CD14-positive monocyte (primary cell): ENCODE measurements at regions not wholly inside any gene's neighbourhood (a gene's known extent, or its start where the extent isn't known, plus 50 kb on each side); places are given as distances from the start of the nearest gene placed in this dataset.

Source experiments
- DNase-seq, 3 donors: peaks; one replicate each; pipeline ENCODE4 v3.0.0-alpha.2; 2011 to 2022
- H2AFZ ChIP-seq: 2 replicates; pipeline ENCODE4 v1.6.0; 2012; ENCODE audit warnings: mild to moderate bottlenecking, low read depth, low read length, inconsistent platforms; ENCODE audit not compliant: insufficient read depth, poor library complexity, severe bottlenecking
- H3K27ac ChIP-seq, 2 donors: 1 replicate in 1 of 2; 2 replicates in 1 of 2; pipeline ENCODE4 v1.5.1; 2012 to 2013; ENCODE audit warnings: low read length in 2 of 2, control low read depth in 1 of 2, inconsistent platforms in 1 of 2, low read depth in 1 of 2, mild to moderate bottlenecking in 1 of 2
- H3K27me3 ChIP-seq, 2 donors: one replicate each; pipeline versions ENCODE4 v1.6.0 to v1.6.1; 2011 to 2013; ENCODE audit warnings: low read length in 2 of 2; ENCODE audit not compliant: control insufficient read depth in 2 of 2, insufficient read depth in 2 of 2
- H3K36me3 ChIP-seq, 2 donors: replicated peaks in 1 of 2; 1 replicate in 1 of 2; 2 replicates in 1 of 2; pipeline versions ENCODE4 v1.5.1 to v1.6.1; 2012 to 2013; ENCODE audit warnings: low read length in 2 of 2, control low read depth in 1 of 2, inconsistent platforms in 1 of 2, mild to moderate bottlenecking in 1 of 2; ENCODE audit not compliant: insufficient read depth in 2 of 2, control insufficient read depth in 1 of 2
- H3K4me1 ChIP-seq, 2 donors: 1 replicate in 1 of 2; 2 replicates in 1 of 2; pipeline versions ENCODE4 v1.5.1 to v1.6.1; 2012 to 2013; ENCODE audit warnings: low read length in 2 of 2, control low read depth in 1 of 2, inconsistent platforms in 1 of 2, mild to moderate bottlenecking in 1 of 2, moderate library complexity in 1 of 2; ENCODE audit not compliant: insufficient read depth in 2 of 2, control insufficient read depth in 1 of 2
- H3K4me2 ChIP-seq: replicated peaks from 2 replicates; pipeline ENCODE3; 2012; ENCODE audit warnings: low read length, moderate library complexity, mild to moderate bottlenecking; ENCODE audit not compliant: poor library complexity, severe bottlenecking; ENCODE audit errors: extremely low read depth
- H3K4me3 ChIP-seq, 3 experiments: fragments of 200-600 bp in 1 of 3; sonication (generic) in 1 of 3; replicated peaks in 1 of 3; 1 replicate in 2 of 3; 2 replicates in 1 of 3; pipeline ENCODE4 v1.5.1; 2011 to 2013; ENCODE audit warnings: low read length in 3 of 3, mild to moderate bottlenecking in 3 of 3, control low read depth in 2 of 3, low read depth in 2 of 3, inconsistent platforms in 1 of 3, moderate library complexity in 1 of 3
- H3K79me2 ChIP-seq: 2 replicates; pipeline ENCODE4 v1.6.0; 2012; ENCODE audit warnings: mild to moderate bottlenecking, control low read depth, inconsistent platforms, low read length, moderate library complexity; ENCODE audit not compliant: insufficient read depth
- H3K9ac ChIP-seq: 2 replicates; pipeline ENCODE4 v1.6.0; 2017; ENCODE audit warnings: low read length, mild to moderate bottlenecking; ENCODE audit not compliant: insufficient read depth, poor library complexity, severe bottlenecking
- H3K9me3 ChIP-seq, 2 donors: replicated peaks in 1 of 2; 1 replicate in 1 of 2; 2 replicates in 1 of 2; pipeline versions ENCODE4 v1.5.1 to v1.6.1; 2012 to 2013; ENCODE audit warnings: low read length in 2 of 2, control low read depth in 1 of 2; ENCODE audit not compliant: control insufficient read depth in 1 of 2, insufficient read depth in 1 of 2
- H4K20me1 ChIP-seq: 2 replicates; pipeline ENCODE4 v1.6.0; 2012; ENCODE audit warnings: mild to moderate bottlenecking, low read length, control low read depth, moderate library complexity; ENCODE audit not compliant: insufficient read depth
- H3K27ac Mint-ChIP-seq, 7 donors: one replicate each; pipeline ENCODE4 v1.8.0; 2020; ENCODE audit warnings: mild to moderate bottlenecking in 7 of 7, mixed read lengths in 7 of 7, moderate library complexity in 6 of 7, inconsistent platforms in 2 of 7
- H3K27me3 Mint-ChIP-seq, 3 donors: one replicate each; pipeline ENCODE4 v1.8.0; 2021 to 2022; ENCODE audit warnings: low read depth in 3 of 3, mild to moderate bottlenecking in 3 of 3, mixed read lengths in 3 of 3, moderate library complexity in 3 of 3, inconsistent platforms in 1 of 3
- H3K36me3 Mint-ChIP-seq, 2 donors: one replicate each; pipeline ENCODE4 v1.8.0; 2020; ENCODE audit warnings: mixed read lengths in 2 of 2, inconsistent platforms in 1 of 2, mild to moderate bottlenecking in 1 of 2
- H3K4me1 Mint-ChIP-seq: one replicate; pipeline ENCODE4 v1.8.0; 2020; ENCODE audit warnings: mild to moderate bottlenecking, mixed read lengths
- H3K4me3 Mint-ChIP-seq, 2 donors: one replicate each; pipeline ENCODE4 v1.8.0; 2020; ENCODE audit warnings: mild to moderate bottlenecking in 2 of 2, mixed read lengths in 2 of 2, moderate library complexity in 1 of 2
- H3K9me3 Mint-ChIP-seq, 7 donors: one replicate each; pipeline ENCODE4 v1.8.0; 2020 to 2022; ENCODE audit warnings: mixed read lengths in 7 of 7, mild to moderate bottlenecking in 6 of 7, moderate library complexity in 6 of 7, inconsistent platforms in 2 of 7
- WGBS: methylation state at CpG from one replicate; pipeline ENCODE4 v1.1.5; 2013; ENCODE audit warnings: missing lambda C conversion rate; ENCODE audit not compliant: insufficient coverage; 5-methylcytosine and 5-hydroxymethylcytosine counted together
- intact Hi-C, 2 donors: fragments of 100-400 bp; cut with micrococcal nuclease; formaldehyde crosslinking; loops; one replicate each; pipeline versions ENCODE4 v1.15.0 to v1.15.1; 2023
- TF ChIP-seq, protein P1 (sequence below): fragments of 200-600 bp; IDR thresholded peaks from one replicate; pipeline ENCODE4 v1.8.0; 2022; ENCODE audit warnings: antibody characterized with exemption, mild to moderate bottlenecking

DNA sequence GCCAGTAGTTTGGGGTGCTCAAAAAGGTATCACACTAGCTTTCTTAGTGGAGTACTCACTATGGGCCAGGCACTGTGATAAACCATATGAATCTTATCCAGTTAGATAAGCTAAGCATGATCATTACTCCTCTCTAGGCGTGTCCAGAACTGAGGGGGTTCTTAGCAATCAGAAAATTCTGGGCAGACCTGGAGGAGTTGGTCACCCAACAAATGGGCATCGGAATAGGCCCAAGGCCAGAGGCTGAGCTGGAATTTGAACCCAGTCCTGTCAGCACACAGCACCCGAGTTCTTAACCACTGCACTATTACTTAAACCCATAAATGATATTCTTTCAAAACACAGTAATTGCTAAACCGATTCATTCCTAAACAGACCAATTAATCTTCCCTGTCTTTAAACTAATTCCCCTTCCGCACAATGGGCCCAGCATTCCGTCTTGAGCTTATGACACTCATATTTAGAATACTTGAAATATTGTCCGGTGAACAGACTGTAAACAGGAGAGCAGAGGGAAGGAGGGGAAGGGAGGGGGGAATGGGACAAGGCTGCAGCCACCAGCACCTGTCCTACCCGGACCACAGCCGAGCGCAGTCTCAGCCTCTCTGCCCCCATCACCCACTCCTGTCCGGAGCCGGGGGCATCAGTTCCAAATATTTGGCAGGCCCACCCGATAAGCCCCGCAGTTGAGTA is 113.0 kb upstream of the GADD45A start:
- TF ChIP-seq, protein P1, sequence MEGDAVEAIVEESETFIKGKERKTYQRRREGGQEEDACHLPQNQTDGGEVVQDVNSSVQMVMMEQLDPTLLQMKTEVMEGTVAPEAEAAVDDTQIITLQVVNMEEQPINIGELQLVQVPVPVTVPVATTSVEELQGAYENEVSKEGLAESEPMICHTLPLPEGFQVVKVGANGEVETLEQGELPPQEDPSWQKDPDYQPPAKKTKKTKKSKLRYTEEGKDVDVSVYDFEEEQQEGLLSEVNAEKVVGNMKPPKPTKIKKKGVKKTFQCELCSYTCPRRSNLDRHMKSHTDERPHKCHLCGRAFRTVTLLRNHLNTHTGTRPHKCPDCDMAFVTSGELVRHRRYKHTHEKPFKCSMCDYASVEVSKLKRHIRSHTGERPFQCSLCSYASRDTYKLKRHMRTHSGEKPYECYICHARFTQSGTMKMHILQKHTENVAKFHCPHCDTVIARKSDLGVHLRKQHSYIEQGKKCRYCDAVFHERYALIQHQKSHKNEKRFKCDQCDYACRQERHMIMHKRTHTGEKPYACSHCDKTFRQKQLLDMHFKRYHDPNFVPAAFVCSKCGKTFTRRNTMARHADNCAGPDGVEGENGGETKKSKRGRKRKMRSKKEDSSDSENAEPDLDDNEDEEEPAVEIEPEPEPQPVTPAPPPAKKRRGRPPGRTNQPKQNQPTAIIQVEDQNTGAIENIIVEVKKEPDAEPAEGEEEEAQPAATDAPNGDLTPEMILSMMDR: no peak
- H3K27me3 Mint-ChIP-seq: peaks cover 0 to 3% (median 0%) of the 10 kb centered on the region in 3 donors
- Histone ChIP-seq H3K9ac (no peak overlapping the region), H3K27me3 (no peaks in the 10 kb centered on the region), H2AFZ (no peak overlapping the region), H3K4me2 (no peak overlapping the region), H3K27ac (no peak overlapping the region), H3K9me3 (no peaks in the 10 kb centered on the region), H4K20me1 (no peaks in the 10 kb centered on the region), H3K36me3 (no peaks in the 10 kb centered on the region), H3K4me1 (no peaks in the 10 kb centered on the region), H3K79me2 (no peaks in the 10 kb centered on the region), H3K4me3 (no peak overlapping the region)
- H3K4me3 Mint-ChIP-seq: no peak overlapping the region
- peaks cover 0 to 3% (median 0%) of the 10 kb centered on the region in 7 donors for H3K9me3 Mint-ChIP-seq
- 91% methylated on average over 3 of the region's 14 CpGs for WGBS
- H3K27ac Mint-ChIP-seq: no peak overlapping the region
- H3K4me1 Mint-ChIP-seq: no peaks in the 10 kb centered on the region
- DNase-seq: no peak
- no peaks in the 10 kb centered on the region for H3K36me3 Mint-ChIP-seq
- intact Hi-C loops: no loop called here

DNA sequence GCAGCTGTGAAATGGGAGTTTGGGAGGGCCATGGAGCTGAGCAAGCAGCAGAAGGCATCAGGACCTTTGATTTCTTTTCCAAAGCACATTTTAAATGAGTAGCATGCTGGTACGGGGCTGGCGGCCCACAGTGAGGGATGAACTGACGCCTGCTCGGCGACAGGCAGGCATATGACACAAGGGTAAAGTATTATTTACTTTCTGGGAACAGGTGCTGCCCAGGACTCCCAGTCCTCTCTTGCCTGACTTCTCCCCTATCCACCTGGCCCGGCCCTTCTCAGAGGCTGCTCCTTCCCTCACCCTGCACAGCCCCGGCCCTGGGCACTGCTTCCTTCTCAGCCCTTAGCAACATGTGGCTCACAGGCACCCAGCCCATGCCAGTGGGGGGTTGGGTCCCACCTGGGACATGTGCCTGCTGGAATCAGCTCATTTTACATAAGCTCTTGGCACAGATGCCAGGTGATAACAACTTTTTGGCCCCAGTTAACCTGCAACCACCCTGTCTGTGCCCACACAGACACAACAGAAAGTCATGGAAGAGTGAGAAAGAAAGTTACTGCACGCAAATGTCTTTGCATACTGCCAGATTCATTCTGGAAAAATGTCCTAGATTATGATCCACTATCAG is 112.3 kb upstream of the GADD45A start:
- H3K4me3 ChIP-seq: no peak overlapping the region
- no peak overlapping the region for H3K27ac Mint-ChIP-seq
- no peak for DNase-seq
- H3K9me3 ChIP-seq: no peaks in the 10 kb centered on the region
- WGBS: 67% methylated on average over 1 of the region's 8 CpGs
- no peak overlapping the region for H3K9ac ChIP-seq
- peaks cover 0 to 3% (median 0%) of the 10 kb centered on the region in 3 donors for H3K27me3 Mint-ChIP-seq
- no peaks in the 10 kb centered on the region for H3K9me3 Mint-ChIP-seq
- no peaks in the 10 kb centered on the region for H3K27me3 ChIP-seq
- H2AFZ ChIP-seq: no peak overlapping the region
- TF ChIP-seq, protein P1: no peak
- H3K4me1 Mint-ChIP-seq: no peaks in the 10 kb centered on the region
- H3K4me1 ChIP-seq: no peaks in the 10 kb centered on the region
- no peak overlapping the region for H3K27ac ChIP-seq
- H3K79me2 ChIP-seq: no peaks in the 10 kb centered on the region
- no peaks in the 10 kb centered on the region for H3K36me3 Mint-ChIP-seq
- no peak overlapping the region for H3K4me2 ChIP-seq
- no peak overlapping the region for H3K4me3 Mint-ChIP-seq
- intact Hi-C loops: no loop called here
- no peaks in the 10 kb centered on the region for H4K20me1 ChIP-seq
- H3K36me3 ChIP-seq: no peaks in the 10 kb centered on the region
